WTC11 (cell line): ENCODE measurements at regions not wholly inside any gene's neighbourhood (a gene's known extent, or its start where the extent isn't known, plus 50 kb on each side); places are given as distances from the start of the nearest gene placed in this dataset.

Experiments
- ATF1 ChIP-seq: sonication (generic); formaldehyde crosslinking; IDR thresholded peaks from 2 replicates; pipeline ENCODE4 v1.8.1; 2023; ENCODE audit warnings: mild to moderate bottlenecking, moderate library complexity, missing genetic modification reagents
- ATF2 ChIP-seq: sonication (generic); formaldehyde crosslinking; IDR thresholded peaks from 2 replicates; pipeline ENCODE4 v1.8.1; 2022; ENCODE audit warnings: low read depth, missing genetic modification reagents, borderline replicate concordance
- MYBL2 ChIP-seq: sonication (generic); formaldehyde crosslinking; IDR thresholded peaks from 2 replicates; pipeline ENCODE4 v1.8.1; 2023; ENCODE audit warnings: mild to moderate bottlenecking, moderate library complexity, missing genetic modification reagents
- SP1 ChIP-seq: sonication (generic); formaldehyde crosslinking; conservative IDR thresholded peaks from 2 replicates; pipeline ENCODE4 v1.8.1; 2022; ENCODE audit warnings: missing genetic modification reagents
- TEAD1 ChIP-seq: sonication (generic); formaldehyde crosslinking; IDR thresholded peaks from 2 replicates; pipeline ENCODE4 v1.8.0; 2022; ENCODE audit warnings: mild to moderate bottlenecking, missing genetic modification reagents
- ZBTB21 ChIP-seq: sonication (generic); formaldehyde crosslinking; IDR thresholded peaks from 2 replicates; pipeline ENCODE4 v1.8.1; 2023; ENCODE audit warnings: mild to moderate bottlenecking, missing genetic modification reagents, borderline replicate concordance
- TF ChIP-seq, protein P1 (sequence below): fragments of 200-600 bp; IDR thresholded peaks from 2 replicates; pipeline ENCODE4 v1.8.0; 2022; ENCODE audit warnings: antibody characterized with exemption
- TF ChIP-seq, protein P2 (sequence below): sonication (generic); formaldehyde crosslinking; IDR thresholded peaks from 2 replicates; pipeline ENCODE4 v1.8.1; 2022; ENCODE audit warnings: mild to moderate bottlenecking, missing genetic modification reagents, moderate library complexity, borderline replicate concordance
- TF ChIP-seq, protein P3 (sequence below): fragments of 250-450 bp; sonication (Bioruptor Pico); IDR thresholded peaks from 2 replicates; pipeline ENCODE4 v1.9.0; 2021; ENCODE audit warnings: moderate library complexity, mild to moderate bottlenecking, inconsistent platforms, borderline replicate concordance

DNA sequence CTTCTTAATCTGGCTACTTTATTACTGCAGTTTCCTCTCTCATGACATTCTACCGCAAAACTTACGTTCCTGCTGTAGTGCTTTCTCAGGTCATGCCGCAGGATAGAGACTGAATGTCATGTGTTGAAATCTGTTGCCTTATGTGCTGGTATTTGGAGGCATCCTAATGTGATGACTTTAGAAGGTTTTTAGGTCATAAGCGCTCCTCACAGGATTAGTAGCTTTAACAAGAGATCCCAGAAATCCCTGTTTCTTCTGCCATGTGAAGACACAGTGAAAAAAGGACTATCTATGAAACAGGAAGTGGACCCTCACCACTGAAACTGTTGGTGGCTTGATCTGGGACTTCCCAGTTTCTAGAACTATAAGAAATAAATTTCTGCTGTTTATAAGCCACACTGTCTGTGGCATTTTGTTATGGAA lies 209.3 kb downstream of the LACC1 start:
- TF ChIP-seq SP1 (CRISPR knock-in tag) = no peak
- TF ChIP-seq ZBTB21 = no peak
- TF ChIP-seq, protein P1, sequence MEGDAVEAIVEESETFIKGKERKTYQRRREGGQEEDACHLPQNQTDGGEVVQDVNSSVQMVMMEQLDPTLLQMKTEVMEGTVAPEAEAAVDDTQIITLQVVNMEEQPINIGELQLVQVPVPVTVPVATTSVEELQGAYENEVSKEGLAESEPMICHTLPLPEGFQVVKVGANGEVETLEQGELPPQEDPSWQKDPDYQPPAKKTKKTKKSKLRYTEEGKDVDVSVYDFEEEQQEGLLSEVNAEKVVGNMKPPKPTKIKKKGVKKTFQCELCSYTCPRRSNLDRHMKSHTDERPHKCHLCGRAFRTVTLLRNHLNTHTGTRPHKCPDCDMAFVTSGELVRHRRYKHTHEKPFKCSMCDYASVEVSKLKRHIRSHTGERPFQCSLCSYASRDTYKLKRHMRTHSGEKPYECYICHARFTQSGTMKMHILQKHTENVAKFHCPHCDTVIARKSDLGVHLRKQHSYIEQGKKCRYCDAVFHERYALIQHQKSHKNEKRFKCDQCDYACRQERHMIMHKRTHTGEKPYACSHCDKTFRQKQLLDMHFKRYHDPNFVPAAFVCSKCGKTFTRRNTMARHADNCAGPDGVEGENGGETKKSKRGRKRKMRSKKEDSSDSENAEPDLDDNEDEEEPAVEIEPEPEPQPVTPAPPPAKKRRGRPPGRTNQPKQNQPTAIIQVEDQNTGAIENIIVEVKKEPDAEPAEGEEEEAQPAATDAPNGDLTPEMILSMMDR = no peak
- TF ChIP-seq MYBL2 (CRISPR knock-in tag) = no peak
- TF ChIP-seq, protein P2, sequence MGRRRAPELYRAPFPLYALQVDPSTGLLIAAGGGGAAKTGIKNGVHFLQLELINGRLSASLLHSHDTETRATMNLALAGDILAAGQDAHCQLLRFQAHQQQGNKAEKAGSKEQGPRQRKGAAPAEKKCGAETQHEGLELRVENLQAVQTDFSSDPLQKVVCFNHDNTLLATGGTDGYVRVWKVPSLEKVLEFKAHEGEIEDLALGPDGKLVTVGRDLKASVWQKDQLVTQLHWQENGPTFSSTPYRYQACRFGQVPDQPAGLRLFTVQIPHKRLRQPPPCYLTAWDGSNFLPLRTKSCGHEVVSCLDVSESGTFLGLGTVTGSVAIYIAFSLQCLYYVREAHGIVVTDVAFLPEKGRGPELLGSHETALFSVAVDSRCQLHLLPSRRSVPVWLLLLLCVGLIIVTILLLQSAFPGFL (CRISPR knock-in tag) = no peak
- TF ChIP-seq ATF1 (CRISPR knock-in tag) = no peak
- TF ChIP-seq, protein P3, sequence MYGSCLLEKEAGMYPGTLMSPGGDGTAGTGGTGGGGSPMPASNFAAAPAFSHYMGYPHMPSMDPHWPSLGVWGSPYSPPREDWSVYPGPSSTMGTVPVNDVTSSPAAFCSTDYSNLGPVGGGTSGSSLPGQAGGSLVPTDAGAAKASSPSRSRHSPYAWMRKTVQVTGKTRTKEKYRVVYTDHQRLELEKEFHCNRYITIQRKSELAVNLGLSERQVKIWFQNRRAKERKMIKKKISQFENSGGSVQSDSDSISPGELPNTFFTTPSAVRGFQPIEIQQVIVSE (CRISPR knock-in tag) = no peak
- no peak for TF ChIP-seq TEAD1 (CRISPR knock-in tag)
- TF ChIP-seq ATF2 (CRISPR knock-in tag) = no peak
